LNCaP clone FGC (cell line): ENCODE measurements at regions not wholly inside any gene's neighbourhood (a gene's known extent, or its start where the extent isn't known, plus 50 kb on each side); places are given as distances from the start of the nearest gene placed in this dataset.

Source experiments
- DNase-seq: peaks from one replicate; pipeline ENCODE4 v3.0.0-alpha.2; 2011; ENCODE audit warnings: low read depth
- H3K4me3 ChIP-seq: 2 replicates; pipeline ENCODE4 v1.5.1; 2011; ENCODE audit warnings: mild to moderate bottlenecking, low read depth, low read length, control low read depth
- TF ChIP-seq, protein P1 (sequence below): IDR thresholded peaks from 2 replicates; pipeline ENCODE4 v1.5.1; 2012; ENCODE audit warnings: mild to moderate bottlenecking; ENCODE audit not compliant: control insufficient read depth, insufficient read depth; ENCODE audit errors: extremely low read depth

DNA sequence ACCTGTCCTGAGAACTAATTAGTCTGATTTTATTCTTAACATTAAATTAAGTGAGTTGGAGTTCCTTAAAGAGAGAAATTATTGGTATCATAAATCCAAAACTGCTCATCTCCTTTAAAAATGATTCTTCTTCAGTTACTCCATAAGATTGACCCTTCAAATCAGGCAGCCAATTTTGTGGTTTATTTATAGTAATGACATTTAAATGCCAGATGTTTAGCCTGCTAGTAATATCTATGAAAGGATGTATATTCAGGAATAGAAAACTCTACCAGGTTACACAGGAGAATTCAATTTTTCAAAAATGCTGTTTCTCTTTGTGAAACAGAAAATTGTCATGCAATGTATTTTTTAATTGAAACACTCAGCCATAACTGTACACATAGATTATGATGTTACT is 457.8 kb upstream of the ROBO2 start:
- no peak overlapping the region for H3K4me3 ChIP-seq
- TF ChIP-seq, protein P1, sequence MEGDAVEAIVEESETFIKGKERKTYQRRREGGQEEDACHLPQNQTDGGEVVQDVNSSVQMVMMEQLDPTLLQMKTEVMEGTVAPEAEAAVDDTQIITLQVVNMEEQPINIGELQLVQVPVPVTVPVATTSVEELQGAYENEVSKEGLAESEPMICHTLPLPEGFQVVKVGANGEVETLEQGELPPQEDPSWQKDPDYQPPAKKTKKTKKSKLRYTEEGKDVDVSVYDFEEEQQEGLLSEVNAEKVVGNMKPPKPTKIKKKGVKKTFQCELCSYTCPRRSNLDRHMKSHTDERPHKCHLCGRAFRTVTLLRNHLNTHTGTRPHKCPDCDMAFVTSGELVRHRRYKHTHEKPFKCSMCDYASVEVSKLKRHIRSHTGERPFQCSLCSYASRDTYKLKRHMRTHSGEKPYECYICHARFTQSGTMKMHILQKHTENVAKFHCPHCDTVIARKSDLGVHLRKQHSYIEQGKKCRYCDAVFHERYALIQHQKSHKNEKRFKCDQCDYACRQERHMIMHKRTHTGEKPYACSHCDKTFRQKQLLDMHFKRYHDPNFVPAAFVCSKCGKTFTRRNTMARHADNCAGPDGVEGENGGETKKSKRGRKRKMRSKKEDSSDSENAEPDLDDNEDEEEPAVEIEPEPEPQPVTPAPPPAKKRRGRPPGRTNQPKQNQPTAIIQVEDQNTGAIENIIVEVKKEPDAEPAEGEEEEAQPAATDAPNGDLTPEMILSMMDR: no peak
- no peak for DNase-seq

DNA sequence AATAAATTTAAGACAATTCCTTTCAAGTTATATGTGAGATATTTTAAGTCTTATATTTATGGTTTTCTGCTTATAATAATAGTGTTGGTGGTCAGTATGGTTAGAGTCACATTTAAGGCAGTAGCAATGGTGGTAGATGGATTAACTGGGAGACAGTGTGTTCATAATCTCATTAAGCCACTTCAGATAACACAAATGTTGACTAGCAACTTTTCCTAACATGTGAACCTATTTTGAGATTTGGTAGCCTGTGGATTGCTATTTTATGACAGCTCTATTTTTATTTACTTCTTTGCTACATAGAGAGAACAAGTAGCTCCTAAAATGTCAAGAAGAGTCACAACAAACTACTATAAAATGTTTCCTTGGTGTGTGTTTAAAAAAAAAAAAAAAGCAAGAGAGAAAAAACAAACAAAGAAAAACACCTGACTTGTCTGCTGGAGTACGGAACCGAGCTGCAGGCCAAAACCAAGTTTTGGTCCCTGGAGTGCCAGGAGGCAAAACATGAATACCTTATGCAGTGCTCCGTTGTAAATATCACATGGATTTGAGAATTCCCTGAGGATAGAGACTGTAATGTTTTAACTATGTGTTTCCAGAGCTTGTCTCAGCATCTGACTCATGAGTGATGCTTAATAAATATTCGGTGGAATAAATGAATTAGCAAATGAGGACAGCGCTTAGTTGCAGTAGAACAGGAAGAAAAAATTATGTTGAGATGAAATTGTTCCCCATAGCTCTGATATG is 457.1 kb upstream of the ROBO2 start:
- DNase-seq: peak; percentile 43
- TF ChIP-seq, protein P1: no peak
- no peak overlapping the region for H3K4me3 ChIP-seq

DNA sequence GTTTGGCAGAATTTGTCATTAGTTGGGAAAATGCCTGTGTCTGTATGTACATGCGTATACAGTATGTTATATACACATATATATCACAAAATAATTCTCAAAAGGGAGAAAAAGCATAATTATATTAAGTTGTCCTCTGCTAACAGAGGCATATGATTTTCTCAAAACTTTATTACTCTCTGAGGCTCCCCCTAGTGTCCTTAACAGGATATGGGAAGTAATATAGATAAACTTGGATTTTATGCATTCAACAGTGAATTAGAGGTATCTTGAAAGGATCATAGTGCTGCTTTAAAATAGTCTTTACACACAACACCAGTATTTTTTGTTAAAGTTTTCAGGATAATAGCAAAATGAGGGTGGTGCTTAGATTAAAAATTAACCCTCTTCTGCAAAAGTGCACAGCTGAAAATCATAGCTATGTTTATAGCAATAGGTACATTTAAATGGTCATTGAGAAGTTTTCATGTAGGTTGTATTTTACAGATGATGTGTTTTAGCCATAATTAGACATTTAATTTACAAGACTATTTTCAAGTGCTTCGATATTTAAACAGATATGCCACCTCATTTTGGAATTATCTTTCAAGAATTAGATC is 454.0 kb upstream of the ROBO2 start:
- TF ChIP-seq, protein P1: peak; percentile 58
- no peak for DNase-seq
- H3K4me3 ChIP-seq: no peak overlapping the region

DNA sequence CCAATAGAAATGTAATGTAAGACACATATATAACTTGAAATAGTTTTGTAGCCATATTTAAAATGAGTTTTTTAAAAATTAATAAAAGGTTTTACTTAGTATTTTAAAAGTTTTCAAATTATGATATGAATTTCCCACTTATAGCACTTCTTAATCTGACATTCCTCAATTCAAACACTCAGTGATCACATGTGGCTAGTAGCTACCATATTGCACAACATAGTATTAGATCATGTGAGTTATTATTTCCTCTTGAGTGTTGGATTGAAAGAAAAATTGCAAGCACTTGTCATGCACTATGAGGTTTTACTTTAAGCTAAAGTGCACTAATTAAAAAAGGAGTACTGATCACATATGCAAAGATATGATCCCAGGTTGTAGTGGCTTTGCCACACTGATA is 453.4 kb upstream of the ROBO2 start:
- TF ChIP-seq, protein P1: no peak
- H3K4me3 ChIP-seq: no peak overlapping the region
- DNase-seq: no peak

DNA sequence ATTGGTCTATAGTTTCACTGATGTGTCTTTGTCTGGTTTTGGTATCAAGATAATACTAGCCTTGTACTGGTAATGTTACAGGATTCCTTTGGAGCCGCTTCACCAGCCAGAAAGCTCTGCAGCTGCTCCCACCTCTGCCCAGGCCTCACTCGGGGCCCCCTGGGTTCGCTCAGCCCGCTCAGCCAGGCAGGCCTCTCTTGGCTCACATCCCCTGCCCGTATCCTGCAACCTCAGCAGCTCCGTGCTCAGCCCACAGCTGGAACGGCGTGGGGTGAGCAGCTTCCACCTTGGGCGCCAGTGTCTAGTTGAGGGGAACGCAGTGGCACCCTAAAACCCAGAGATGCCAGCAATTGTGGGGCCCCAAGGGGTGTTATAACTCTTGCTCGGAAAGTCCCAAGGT is 429.7 kb upstream of the ROBO2 start:
- TF ChIP-seq, protein P1: no peak
- DNase-seq: no peak
- no peak overlapping the region for H3K4me3 ChIP-seq

DNA sequence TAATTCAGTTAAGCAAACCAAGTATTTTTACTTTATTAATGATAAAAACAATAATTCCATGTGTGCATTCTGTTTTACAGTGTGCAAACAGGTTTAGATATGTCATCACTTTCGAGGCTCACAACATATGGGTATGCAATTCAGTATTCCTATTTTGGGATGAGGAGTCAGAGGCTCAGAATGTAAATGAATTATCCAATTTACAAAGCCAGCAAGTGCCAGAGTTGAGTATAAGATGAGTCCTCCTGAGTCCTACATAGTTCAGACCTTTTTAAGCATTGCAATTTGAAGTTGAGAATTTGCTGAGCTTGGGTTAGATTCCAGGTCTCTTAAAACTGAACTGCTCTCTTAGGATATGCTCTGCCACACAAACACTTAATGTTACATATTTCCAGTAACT is 424.2 kb upstream of the ROBO2 start:
- no peak for DNase-seq
- TF ChIP-seq, protein P1: no peak
- H3K4me3 ChIP-seq: no peak overlapping the region
